IPS DF 4.7 (cell line): ENCODE measurements at regions not wholly inside any gene's neighbourhood (a gene's known extent, or its start where the extent isn't known, plus 50 kb on each side); places are given as distances from the start of the nearest gene placed in this dataset.
"Not testable (repeated sequence)": the region's sequence is repeated elsewhere in the genome, so short reads cannot be mapped to it uniquely, and the experiment has no call there.

ENCODE experiments used
- DNase-seq: peaks from one replicate; pipeline ENCODE4 v3.0.0-alpha.2; 2013; ENCODE audit warnings: low spot score; ENCODE audit errors: extremely low read depth

GRCh38 chr4:13678186-13678924 is 50.8 kb upstream of the BOD1L1 start:
- DNase-seq = no peak

- no peak for DNase-seq
Measured at GRCh38 chr4:13681570-13681969, 54.0 kb upstream of the BOD1L1 start.

GRCh38 chr4:13694256-13694655 is 66.7 kb upstream of the BOD1L1 start:
- DNase-seq = no peak

DNA sequence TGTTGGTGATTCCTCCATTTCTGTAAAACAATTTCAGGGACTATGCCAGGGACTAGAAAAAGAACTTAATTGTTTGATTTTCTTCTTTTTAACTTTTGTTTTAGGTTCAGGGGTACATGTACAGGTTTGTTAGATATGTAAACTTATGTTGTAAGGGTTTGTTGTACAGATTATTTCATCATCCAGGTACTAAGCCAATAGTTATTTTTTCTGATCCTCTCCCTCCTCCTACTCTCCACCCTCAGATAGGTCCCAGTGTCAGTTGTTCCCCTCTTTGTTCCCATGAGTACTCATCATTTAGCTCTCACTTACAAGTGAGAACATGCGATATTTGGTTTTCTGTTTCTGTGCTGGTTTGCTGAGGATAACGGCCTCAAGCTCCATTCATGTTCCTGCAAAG is 70.8 kb upstream of the BOD1L1 start:
- no peak for DNase-seq

GRCh38 chr4:13700021-13700857 is 72.7 kb upstream of the BOD1L1 start:
- no peak for DNase-seq

- DNase-seq = not testable (repeated sequence)
Measured at GRCh38 chr4:13700858-13701140, 73.3 kb upstream of the BOD1L1 start.

- no peak for DNase-seq
Measured at GRCh38 chr4:13701937-13702446, 74.5 kb upstream of the BOD1L1 start.

DNA sequence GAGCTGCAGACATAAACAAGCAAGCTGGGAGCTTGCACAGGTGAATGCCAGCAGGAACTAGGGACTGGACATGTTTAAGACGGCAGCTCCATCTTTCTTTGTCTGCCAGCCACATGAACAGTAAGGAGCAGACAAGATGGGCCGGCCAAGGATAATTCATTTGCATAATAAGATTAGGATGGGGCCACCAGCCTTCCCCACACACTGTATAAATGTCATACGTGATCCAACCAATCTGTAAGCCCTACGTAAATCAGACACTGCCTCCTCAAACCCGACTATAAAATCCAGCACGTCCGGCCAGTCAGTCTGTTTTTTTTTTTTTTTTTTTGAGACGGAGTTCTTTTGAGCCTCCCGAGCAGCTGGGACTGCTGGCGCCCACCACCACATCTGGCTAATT is 75.6 kb upstream of the BOD1L1 start:
- DNase-seq = no peak

- DNase-seq = no peak
Measured at GRCh38 chr4:13704035-13704434, 76.5 kb upstream of the BOD1L1 start.

- no peak for DNase-seq
Measured at GRCh38 chr4:13704761-13705160, 77.2 kb upstream of the BOD1L1 start.

- DNase-seq = no peak
Measured at GRCh38 chr4:13705521-13706041, 78.1 kb upstream of the BOD1L1 start.

- DNase-seq = no peak
Measured at GRCh38 chr4:13706120-13706519, 78.6 kb upstream of the BOD1L1 start.

GRCh38 chr4:13706716-13707115 is 79.2 kb upstream of the BOD1L1 start:
- no peak for DNase-seq

DNA sequence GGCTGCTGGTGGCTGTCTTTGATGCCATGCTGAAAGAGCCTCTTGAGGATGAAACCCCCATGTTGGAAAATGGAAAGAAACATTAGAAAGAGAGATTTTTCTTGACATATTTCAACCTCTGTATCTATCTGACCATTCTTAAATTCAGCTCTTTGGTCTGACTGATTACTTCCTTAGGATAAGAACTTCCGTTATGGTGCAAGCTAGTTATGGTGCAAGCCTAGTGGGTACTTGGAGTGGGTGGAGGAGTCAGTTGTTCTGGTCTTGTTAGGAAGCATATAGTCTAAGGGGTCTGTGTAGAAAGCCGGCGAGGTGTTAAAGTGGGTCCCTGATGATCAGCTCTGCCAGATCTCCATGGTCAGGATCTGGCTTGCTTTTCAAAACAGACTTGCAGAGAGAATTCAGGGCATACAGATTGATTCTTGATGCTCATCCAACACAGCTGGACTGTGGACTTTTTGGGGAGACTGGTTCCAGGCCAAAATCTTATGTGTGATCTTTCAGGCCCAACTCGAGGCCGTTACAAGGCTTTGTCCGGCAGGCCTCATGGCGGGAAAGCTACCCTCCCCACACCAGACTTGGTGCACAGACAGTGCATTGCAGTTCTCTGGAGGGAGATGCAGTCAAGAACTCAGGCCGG is 82.8 kb upstream of the BOD1L1 start:
- no peak for DNase-seq

- no peak for DNase-seq
Measured at GRCh38 chr4:13711233-13711785, 83.8 kb upstream of the BOD1L1 start.

- no peak for DNase-seq
Measured at GRCh38 chr4:13721894-13722293, 94.4 kb upstream of the BOD1L1 start.

DNA sequence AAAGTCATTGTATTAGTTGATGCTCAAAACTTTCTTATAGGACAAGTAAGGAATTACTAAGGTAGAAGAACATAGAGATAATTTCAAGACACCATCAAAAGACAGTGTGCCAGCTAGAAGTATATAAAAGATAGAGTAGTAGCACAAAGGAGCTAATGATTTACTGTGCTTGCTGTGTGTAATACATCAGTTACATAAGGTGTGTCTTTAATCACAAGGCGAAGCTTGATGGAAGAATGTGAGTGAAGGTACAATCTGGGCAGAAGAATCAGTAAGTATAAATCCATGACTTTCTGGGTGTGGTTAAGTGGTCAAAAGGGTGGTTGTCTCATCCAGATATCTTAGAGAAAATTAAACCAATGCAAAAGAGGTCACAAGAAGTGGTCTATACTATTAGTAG is 95.1 kb upstream of the BOD1L1 start:
- no peak for DNase-seq

DNA sequence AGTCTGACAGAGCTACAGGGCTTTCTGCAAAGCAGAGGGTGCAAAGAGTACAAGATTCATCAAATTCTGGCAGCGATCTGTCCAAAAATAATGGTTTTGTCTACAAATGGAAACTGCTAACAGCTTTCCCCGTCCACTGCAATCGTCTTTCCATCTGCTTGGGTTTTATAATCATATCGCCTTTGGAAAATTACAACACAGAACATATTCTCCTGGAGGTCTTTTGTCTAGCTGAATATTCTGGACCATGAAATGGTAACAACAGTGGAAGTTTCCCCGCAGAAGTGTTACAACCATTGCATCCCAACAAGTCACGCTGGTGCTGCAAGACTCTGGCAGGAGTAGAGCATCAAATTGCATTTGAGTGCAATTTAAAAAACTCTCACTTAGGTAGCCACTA is 101.2 kb upstream of the BOD1L1 start:
- DNase-seq = no peak

DNA sequence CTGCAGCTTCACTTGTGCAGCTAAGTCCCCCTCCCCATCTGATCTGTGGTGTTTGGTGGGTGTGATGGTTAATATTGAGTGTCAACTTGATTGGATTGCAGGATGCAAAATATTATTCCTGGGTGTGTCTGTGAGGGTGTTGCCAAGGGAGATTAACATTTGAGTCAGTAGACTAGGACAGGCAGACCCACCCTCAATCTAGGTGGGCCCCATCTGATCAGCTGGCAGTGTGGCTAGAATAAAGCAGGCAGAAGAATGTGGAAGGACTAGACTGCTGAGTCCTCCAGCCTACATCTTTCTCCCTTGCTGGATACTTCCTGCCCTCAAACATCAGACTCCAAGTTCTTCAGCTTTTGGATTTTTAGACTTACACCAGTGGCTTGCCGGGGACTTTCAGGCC is 103.5 kb upstream of the BOD1L1 start:
- no peak for DNase-seq

- DNase-seq = no peak
Measured at GRCh38 chr4:13733817-13734216, 106.3 kb upstream of the BOD1L1 start.

DNA sequence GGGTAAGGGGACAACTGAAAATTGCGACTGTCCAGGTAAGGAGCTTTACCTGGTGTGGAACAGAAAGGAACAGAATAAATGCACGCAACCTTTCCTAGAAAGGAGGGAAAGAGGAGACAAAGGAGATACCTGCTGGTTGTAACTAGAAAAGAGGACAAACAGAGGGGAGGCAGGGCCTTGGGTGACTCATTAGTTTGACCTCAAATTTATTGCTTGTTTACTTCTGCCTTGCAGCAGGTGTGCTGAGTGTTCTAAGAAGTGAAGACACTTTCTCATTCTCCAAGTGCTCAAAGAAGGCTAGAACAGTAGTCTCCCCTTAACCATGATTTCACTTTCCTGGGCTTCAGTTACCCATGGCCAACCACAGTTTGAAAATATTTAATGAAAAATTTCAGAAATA is 123.1 kb upstream of the BOD1L1 start:
- DNase-seq = no peak

GRCh38 chr4:13761581-13761980 is 134.1 kb upstream of the BOD1L1 start:
- DNase-seq = not testable (repeated sequence)
